HCT116 (cell line): ENCODE measurements at regions not wholly inside any gene's neighbourhood (a gene's known extent, or its start where the extent isn't known, plus 50 kb on each side); places are given as distances from the start of the nearest gene placed in this dataset.

Source experiments
- ATAC-seq: fragments of 200-7000 bp; cut with Tn5 transposase; 2 replicates; pipeline ENCODE4 v1.9.1; 2020; ENCODE audit warnings: mild to moderate bottlenecking, moderate library complexity
- BruUV-seq: library from RNA; stranded (reverse); fragments of 400-500 nt; replicated peaks from 2 replicates; lab custom pipeline; 2021; lab: Mats Ljungman, UMichigan
- CTCF ChIA-PET: fragments of 300-600 bp; sonication (Branson Sonifier 250); formaldehyde crosslinking; loops from one replicate; lab custom pipeline; 2021; ENCODE audit warnings: antibody characterized with exemption; lab: Charles Lee
- POLR2A ChIA-PET: fragments of 300-600, 350-600 bp; sonication (Branson Sonifier 250); formaldehyde crosslinking; loops from one replicate; lab custom pipeline; 2021; ENCODE audit warnings: antibody characterized with exemption; lab: Charles Lee
- RAD21 ChIA-PET, 2 experiments: fragments of 300-600 bp; sonication (Branson Sonifier 250); formaldehyde crosslinking; loops; one replicate each; lab custom pipeline; 2023; ENCODE audit warnings: low total read pairs in 2 of 2; ENCODE audit not compliant: uncharacterized antibody in 2 of 2, unreplicated experiment in 2 of 2, low non-redundant PET in 1 of 2; lab: Charles Lee
- DNase-seq: peaks from one replicate; pipeline ENCODE4 v3.0.0-alpha.2; 2010; ENCODE audit warnings: low read depth, low spot score
- H2AFZ ChIP-seq: fragments of 200-600 bp; shearing (Covaris generic), sonication (generic); 2 replicates; pipeline ENCODE4 v1.6.1; 2017; ENCODE audit warnings: low read depth, mixed run types, mixed read lengths, antibody characterized with exemption, low read length; ENCODE audit not compliant: poor library complexity, severe bottlenecking
- H3K27ac ChIP-seq: 2 replicates; pipeline ENCODE4 v1.5.1; 2012; ENCODE audit warnings: low read depth, low read length
- H3K27me3 ChIP-seq: fragments of 200-600 bp; sonication (generic); 2 replicates; pipeline ENCODE4 v1.6.1; 2016; ENCODE audit warnings: mixed run types, low read length, mixed read lengths; ENCODE audit not compliant: insufficient read depth
- H3K36me3 ChIP-seq, 2 experiments: fragments of 200-500 bp in 1 of 2; fragments of 200-600 bp in 1 of 2; sonication (Bioruptor generic) in 1 of 2; sonication (generic) in 1 of 2; 2 replicates each; pipeline versions ENCODE4 v1.5.1 to v1.6.1; 2014 to 2016; ENCODE audit warnings: low read length in 2 of 2, inconsistent platforms in 1 of 2, mixed read lengths in 1 of 2, mixed run types in 1 of 2; ENCODE audit not compliant: insufficient read depth in 2 of 2, control insufficient read depth in 1 of 2
- H3K4me1 ChIP-seq, 2 experiments: fragments of 200-600 bp in 1 of 2; sonication (generic) in 1 of 2; 2 replicates each; pipeline versions ENCODE4 v1.5.1 to v1.6.1; 2012 to 2017; ENCODE audit warnings: low read length in 2 of 2, inconsistent platforms in 1 of 2, mild to moderate bottlenecking in 1 of 2, mixed read lengths in 1 of 2, mixed run types in 1 of 2, moderate library complexity in 1 of 2; ENCODE audit not compliant: insufficient read depth in 2 of 2, control insufficient read depth in 1 of 2
- H3K4me2 ChIP-seq: fragments of 200-600 bp; sonication (generic); 2 replicates; pipeline ENCODE4 v1.6.1; 2017; ENCODE audit warnings: mixed run types, low read length, mixed read lengths
- H3K4me3 ChIP-seq, 2 experiments: fragments of 200-600 bp in 1 of 2; sonication (generic) in 1 of 2; replicated peaks in 1 of 2; 2 replicates each; pipeline ENCODE4 v1.5.1; 2011 to 2016; ENCODE audit warnings: low read length in 2 of 2, control low read depth in 1 of 2, low read depth in 1 of 2, mild to moderate bottlenecking in 1 of 2, mixed read lengths in 1 of 2, mixed run types in 1 of 2
- H3K79me2 ChIP-seq: fragments of 200-600 bp; sonication (generic); 2 replicates; pipeline ENCODE4 v1.6.1; 2017; ENCODE audit warnings: mild to moderate bottlenecking, mixed run types, low read length, moderate library complexity, mixed read lengths; ENCODE audit not compliant: insufficient read depth
- H3K9ac ChIP-seq: fragments of 200-600 bp; sonication (generic); 2 replicates; pipeline ENCODE4 v1.6.1; 2016; ENCODE audit warnings: low read length, mixed read lengths
- H3K9me2 ChIP-seq: fragments of 200-600 bp; sonication (generic), shearing (Covaris generic); 2 replicates; pipeline ENCODE4 v1.6.1; 2017; ENCODE audit warnings: mixed run types, mild to moderate bottlenecking, moderate library complexity; ENCODE audit not compliant: insufficient read depth
- H3K9me3 ChIP-seq, 2 experiments: fragments of 200-500 bp in 1 of 2; fragments of 200-600 bp in 1 of 2; sonication (Bioruptor generic) in 1 of 2; sonication (generic) in 1 of 2; 2 replicates each; pipeline ENCODE4 v1.6.1; 2014 to 2017; ENCODE audit warnings: low read length in 2 of 2, mixed read lengths in 2 of 2, inconsistent platforms in 1 of 2, low read depth in 1 of 2, mild to moderate bottlenecking in 1 of 2, mixed run types in 1 of 2, moderate library complexity in 1 of 2; ENCODE audit not compliant: control insufficient read depth in 1 of 2, insufficient read depth in 1 of 2
- H4K20me1 ChIP-seq: fragments of 200-600 bp; sonication (generic), shearing (Covaris generic); 2 replicates; pipeline ENCODE4 v1.6.1; 2017; ENCODE audit warnings: mixed run types, mild to moderate bottlenecking, moderate library complexity; ENCODE audit not compliant: insufficient read depth
- ATF3 ChIP-seq: IDR thresholded peaks from 2 replicates; pipeline ENCODE4 v1.6.1; 2012
- CEBPB ChIP-seq: IDR thresholded peaks from 2 replicates; pipeline ENCODE4 v1.6.1; 2012; ENCODE audit warnings: low read depth
- CTCF ChIP-seq, 3 experiments: fragments of 200-600 bp in 1 of 3; sonication (generic) in 1 of 3; IDR thresholded peaks in 2 of 3; conservative IDR thresholded peaks in 1 of 3; 2 replicates each; pipeline ENCODE4 v1.5.1; 2012 to 2017; ENCODE audit warnings: low read depth in 2 of 3, low read length in 2 of 3, antibody characterized with exemption in 1 of 3, borderline replicate concordance in 1 of 3, control low read depth in 1 of 3, mild to moderate bottlenecking in 1 of 3, mixed read lengths in 1 of 3, mixed run types in 1 of 3, moderate library complexity in 1 of 3; ENCODE audit not compliant: insufficient read depth in 1 of 3
- EGR1 ChIP-seq: IDR thresholded peaks from 2 replicates; pipeline ENCODE4 v1.6.1; 2012; ENCODE audit warnings: low read depth
- ELF1 ChIP-seq: IDR thresholded peaks from 2 replicates; pipeline ENCODE4 v1.6.1; 2012; ENCODE audit warnings: low read depth, borderline replicate concordance
- EZH2 ChIP-seq: fragments of 200-600 bp; sonication (generic); IDR thresholded peaks from 2 replicates; pipeline ENCODE4 v1.6.1; 2017; ENCODE audit warnings: antibody characterized with exemption, mixed run types
- EZH2phosphoT487 ChIP-seq: fragments of 200-600 bp; IDR thresholded peaks from 2 replicates; pipeline ENCODE4 v1.6.1; 2018; ENCODE audit warnings: antibody characterized with exemption, borderline replicate concordance
- FOSL1 ChIP-seq: IDR thresholded peaks from 2 replicates; pipeline ENCODE4 v1.6.1; 2012; ENCODE audit warnings: low read depth
- POLR2AphosphoS5 ChIP-seq: IDR thresholded peaks from 2 replicates; pipeline ENCODE4 v1.6.1; 2011; ENCODE audit warnings: mild to moderate bottlenecking, low read depth, low read length, moderate library complexity
- RAD21 ChIP-seq: IDR thresholded peaks from 2 replicates; pipeline ENCODE4 v1.6.1; 2012; ENCODE audit warnings: low read depth, mild to moderate bottlenecking
- SRF ChIP-seq: IDR thresholded peaks from 2 replicates; pipeline ENCODE4 v1.6.1; 2012; ENCODE audit warnings: low read depth
- intact Hi-C: fragments of 100-400 bp; cut with micrococcal nuclease; formaldehyde crosslinking; loops from 2 replicates; pipeline ENCODE4 v1.10.0; 2022

- peak; percentile 87 for ATAC-seq
- no peak for TF ChIP-seq RAD21
- TF ChIP-seq ELF1: no peak
- no peak for TF ChIP-seq FOSL1
- no peak for TF ChIP-seq SRF
- TF ChIP-seq POLR2AphosphoS5: no peak
- no peak for TF ChIP-seq CEBPB
- no peak for TF ChIP-seq ATF3
- no peak for TF ChIP-seq EGR1
- no peak for TF ChIP-seq EZH2
- TF ChIP-seq EZH2phosphoT487: no peak
- TF ChIP-seq CTCF (IDR thresholded peaks at IDR 0.05 in 2 of 3, conservative IDR thresholded peaks at IDR 0.05 in 1 of 3; ENCODE audit: borderline replicate concordance in 1 of 3, insufficient read depth in 1 of 3, low read depth in 2 of 3, low read length in 2 of 3): no peak
- H3K36me3 ChIP-seq: no peaks in the 10 kb centered on the region
- intact Hi-C loops: no loop called here
- CTCF ChIA-PET: no interaction called here
- no peak for DNase-seq
- H2AFZ ChIP-seq: no peak overlapping the region
- RAD21 ChIA-PET: no interaction called here
- H3K9me2 ChIP-seq: no peaks in the 10 kb centered on the region
- POLR2A ChIA-PET: no interaction called here
- no peak overlapping the region for H3K27ac ChIP-seq
- H3K4me1 ChIP-seq: no peaks in the 10 kb centered on the region
- H4K20me1 ChIP-seq: no peaks in the 10 kb centered on the region
- no peaks in the 10 kb centered on the region for H3K27me3 ChIP-seq
- no peaks in the 10 kb centered on the region for H3K9me3 ChIP-seq
- no peaks in the 10 kb centered on the region for H3K79me2 ChIP-seq
- no peak overlapping the region for H3K4me2 ChIP-seq
- BruUV-seq: no TSS peak
- no peak overlapping the region for H3K4me3 ChIP-seq
- H3K9ac ChIP-seq: no peak overlapping the region
These were observed 58.5 kb upstream of the S1PR3 start for GRCh38 chr9:88932766-88933165.
